ENCODE measurements at regions not wholly inside any gene's neighbourhood (a gene's known extent, or its start where the extent isn't known, plus 50 kb on each side); places are given as distances from the start of the nearest gene placed in this dataset.

DNA sequence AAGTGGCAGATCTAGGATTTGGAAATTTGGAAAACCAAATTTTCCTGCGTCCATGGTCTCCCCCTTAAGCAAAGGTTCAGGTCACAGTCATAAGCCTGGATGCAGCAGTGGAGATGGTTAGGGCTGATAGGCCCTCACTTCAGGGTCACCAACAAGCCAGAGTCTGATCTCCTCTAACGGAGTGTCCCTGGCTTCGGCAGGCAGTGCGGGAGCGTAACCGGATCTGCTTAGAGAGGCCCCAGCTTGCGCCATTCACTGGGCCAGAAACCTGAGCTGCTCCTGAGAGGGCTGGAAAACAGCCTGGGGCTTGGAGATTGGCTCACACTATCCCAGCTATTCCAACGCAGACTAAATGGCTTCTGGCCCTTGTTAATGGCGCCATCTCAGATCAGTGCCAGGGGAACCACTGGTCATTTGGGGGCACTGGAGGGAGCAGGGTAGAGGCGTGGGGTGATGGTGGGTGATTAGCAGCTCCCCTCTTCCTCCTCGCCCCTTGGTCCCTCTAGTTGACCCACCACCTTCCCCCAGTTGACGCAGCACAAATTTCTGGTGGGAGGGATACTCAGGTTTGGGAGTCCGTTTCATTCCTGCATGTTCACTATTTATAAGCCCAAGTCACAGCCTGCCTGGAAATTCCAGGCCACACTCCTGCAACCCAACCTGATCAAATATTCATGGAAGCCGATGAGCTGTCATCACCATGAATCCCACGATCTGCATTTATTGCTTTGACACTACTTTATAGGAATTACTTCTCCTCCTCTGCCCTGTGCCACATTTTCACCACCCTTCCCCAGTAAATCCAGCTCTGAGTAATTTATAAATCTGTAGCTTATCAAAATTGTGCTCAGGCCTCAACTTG lies 134.6 kb upstream of the CPEB4 start (continued):
- TF ChIP-seq, protein P1, sequence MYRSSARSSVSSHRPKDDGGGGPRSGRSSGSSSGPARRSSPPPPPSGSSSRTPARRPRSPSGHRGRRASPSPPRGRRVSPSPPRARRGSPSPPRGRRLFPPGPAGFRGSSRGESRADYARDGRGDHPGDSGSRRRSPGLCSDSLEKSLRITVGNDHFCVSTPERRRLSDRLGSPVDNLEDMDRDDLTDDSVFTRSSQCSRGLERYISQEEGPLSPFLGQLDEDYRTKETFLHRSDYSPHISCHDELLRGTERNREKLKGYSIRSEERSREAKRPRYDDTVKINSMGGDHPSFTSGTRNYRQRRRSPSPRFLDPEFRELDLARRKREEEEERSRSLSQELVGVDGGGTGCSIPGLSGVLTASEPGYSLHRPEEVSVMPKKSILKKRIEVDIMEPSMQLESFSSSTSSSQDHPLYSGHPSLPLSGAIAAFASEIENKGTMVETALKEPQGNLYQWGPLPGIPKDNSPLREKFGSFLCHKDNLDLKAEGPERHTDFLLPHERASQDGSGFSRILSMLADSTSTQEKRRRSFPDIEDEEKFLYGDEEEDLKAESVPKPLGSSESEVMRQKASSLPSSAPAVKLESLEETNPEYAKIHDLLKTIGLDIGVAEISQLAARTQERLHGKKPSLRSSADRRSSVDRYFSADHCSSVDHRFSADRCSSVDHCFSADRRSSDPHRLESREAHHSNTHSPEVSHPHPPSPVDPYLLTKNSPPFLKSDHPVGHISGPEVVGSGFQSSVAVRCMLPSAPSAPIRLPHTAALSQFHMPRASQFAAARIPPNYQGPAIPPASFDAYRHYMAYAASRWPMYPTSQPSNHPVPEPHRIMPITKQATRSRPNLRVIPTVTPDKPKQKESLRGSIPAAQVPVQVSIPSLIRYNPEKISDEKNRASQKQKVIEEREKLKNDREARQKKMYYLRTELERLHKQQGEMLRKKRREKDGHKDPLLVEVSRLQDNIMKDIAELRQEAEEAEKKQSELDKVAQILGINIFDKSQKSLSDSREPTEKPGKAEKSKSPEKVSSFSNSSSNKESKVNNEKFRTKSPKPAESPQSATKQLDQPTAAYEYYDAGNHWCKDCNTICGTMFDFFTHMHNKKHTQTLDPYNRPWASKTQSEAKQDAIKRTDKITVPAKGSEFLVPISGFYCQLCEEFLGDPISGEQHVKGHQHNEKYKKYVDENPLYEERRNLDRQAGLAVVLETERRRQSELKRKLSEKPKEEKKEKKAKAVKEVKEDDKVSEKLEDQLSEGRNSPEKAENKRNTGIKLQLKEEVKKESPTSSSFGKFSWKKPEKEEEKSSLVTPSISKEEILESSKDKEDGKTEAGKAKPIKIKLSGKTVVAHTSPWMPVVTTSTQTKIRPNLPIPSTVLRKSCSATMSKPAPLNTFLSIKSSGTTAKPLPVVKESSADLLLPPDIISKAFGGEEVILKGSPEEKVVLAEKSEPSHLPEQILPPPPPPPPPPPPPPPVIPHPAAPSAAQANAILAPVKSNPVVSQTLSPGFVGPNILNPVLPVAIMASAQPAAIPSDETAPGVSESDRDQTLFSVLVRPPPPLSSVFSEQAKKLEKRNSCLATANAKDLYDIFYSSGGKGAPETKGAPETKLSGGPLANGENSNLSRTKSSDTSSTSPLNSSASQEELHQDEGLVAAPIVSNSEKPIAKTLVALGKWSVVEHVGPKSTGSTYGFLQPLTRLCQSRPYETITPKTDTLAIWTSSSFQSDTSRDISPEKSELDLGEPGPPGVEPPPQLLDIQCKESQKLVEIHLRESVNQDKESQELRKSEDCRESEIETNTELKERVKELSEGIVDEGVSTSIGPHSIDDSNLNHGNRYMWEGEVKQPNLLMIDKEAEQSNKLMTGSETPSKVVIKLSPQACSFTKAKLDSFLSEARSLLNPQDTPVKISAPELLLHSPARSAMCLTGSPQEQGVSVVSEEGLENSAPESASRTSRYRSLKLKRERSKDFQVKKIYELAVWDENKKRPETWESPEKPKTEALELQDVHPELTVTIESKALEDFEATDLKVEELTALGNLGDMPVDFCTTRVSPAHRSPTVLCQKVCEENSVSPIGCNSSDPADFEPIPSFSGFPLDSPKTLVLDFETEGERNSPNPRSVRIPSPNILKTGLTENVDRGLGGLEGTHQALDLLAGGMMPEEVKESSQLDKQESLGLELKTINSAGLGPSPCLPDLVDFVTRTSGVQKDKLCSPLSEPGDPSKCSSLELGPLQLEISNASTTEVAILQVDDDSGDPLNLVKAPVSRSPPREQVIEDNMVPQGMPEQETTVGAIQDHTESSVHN (CRISPR knock-in tag; IDR thresholded peaks at IDR 0.05): no peak
- TF ChIP-seq, protein P2, sequence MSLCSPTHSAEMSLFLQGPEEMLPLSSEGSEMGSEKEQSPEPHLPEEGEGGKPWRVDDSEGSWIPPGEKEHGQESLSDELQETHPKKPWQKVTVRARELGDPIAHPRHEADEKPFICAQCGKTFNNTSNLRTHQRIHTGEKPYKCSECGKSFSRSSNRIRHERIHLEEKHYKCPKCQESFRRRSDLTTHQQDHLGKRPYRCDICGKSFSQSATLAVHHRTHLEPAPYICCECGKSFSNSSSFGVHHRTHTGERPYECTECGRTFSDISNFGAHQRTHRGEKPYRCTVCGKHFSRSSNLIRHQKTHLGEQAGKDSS (CRISPR knock-in tag; IDR thresholded peaks at IDR 0.05; ENCODE audit: borderline replicate concordance, low read depth): no peak
- TF ChIP-seq RCOR2 (CRISPR knock-in tag; IDR thresholded peaks at IDR 0.05): no peak
- 0 out of 2 replicates have a peak, but pooled peaks have one; percentile 32 for TF ChIP-seq HDAC1 (CRISPR knock-in tag; IDR thresholded peaks at IDR 0.05)
- TF ChIP-seq FOXP1 (IDR thresholded peaks at IDR 0.05): no peak
- no peak; the same call in 1 of the 2 replicates for TF ChIP-seq FOXP1 (CRISPR knock-in tag; IDR thresholded peaks at IDR 0.05)
- TF ChIP-seq ZC3H4 (CRISPR knock-in tag; IDR thresholded peaks at IDR 0.05; ENCODE audit: borderline replicate concordance): no peak
- no peak; the same call in 1 of the 2 replicates for TF ChIP-seq ELF3 (CRISPR knock-in tag; IDR thresholded peaks at IDR 0.05)
- no peak for TF ChIP-seq U2AF2 (IDR thresholded peaks at IDR 0.05; ENCODE audit: low read depth, low read length)
- TF ChIP-seq, protein P3, sequence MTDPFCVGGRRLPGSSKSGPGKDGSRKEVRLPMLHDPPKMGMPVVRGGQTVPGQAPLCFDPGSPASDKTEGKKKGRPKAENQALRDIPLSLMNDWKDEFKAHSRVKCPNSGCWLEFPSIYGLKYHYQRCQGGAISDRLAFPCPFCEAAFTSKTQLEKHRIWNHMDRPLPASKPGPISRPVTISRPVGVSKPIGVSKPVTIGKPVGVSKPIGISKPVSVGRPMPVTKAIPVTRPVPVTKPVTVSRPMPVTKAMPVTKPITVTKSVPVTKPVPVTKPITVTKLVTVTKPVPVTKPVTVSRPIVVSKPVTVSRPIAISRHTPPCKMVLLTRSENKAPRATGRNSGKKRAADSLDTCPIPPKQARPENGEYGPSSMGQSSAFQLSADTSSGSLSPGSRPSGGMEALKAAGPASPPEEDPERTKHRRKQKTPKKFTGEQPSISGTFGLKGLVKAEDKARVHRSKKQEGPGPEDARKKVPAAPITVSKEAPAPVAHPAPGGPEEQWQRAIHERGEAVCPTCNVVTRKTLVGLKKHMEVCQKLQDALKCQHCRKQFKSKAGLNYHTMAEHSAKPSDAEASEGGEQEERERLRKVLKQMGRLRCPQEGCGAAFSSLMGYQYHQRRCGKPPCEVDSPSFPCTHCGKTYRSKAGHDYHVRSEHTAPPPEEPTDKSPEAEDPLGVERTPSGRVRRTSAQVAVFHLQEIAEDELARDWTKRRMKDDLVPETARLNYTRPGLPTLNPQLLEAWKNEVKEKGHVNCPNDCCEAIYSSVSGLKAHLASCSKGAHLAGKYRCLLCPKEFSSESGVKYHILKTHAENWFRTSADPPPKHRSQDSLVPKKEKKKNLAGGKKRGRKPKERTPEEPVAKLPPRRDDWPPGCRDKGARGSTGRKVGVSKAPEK (CRISPR knock-in tag; IDR thresholded peaks at IDR 0.05; ENCODE audit: borderline replicate concordance): no peak
- TF ChIP-seq ZNF562 (CRISPR knock-in tag; IDR thresholded peaks at IDR 0.05; ENCODE audit: borderline replicate concordance): no peak
- no peak for TF ChIP-seq KDM5A (IDR thresholded peaks at IDR 0.05; ENCODE audit: borderline replicate concordance, low read length)
- TF ChIP-seq SMAD3 (CRISPR knock-in tag; IDR thresholded peaks at IDR 0.05): peak; percentile 68; the same call in 1 of the 2 replicates
- TF ChIP-seq, protein P4, sequence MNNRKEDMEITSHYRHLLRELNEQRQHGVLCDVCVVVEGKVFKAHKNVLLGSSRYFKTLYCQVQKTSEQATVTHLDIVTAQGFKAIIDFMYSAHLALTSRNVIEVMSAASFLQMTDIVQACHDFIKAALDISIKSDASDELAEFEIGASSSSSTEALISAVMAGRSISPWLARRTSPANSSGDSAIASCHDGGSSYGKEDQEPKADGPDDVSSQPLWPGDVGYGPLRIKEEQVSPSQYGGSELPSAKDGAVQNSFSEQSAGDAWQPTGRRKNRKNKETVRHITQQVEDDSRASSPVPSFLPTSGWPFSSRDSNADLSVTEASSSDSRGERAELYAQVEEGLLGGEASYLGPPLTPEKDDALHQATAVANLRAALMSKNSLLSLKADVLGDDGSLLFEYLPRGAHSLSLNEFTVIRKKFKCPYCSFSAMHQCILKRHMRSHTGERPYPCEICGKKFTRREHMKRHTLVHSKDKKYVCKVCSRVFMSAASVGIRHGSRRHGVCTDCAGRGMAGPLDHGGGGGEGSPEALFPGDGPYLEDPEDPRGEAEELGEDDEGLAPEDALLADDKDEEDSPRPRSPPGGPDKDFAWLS (CRISPR knock-in tag; IDR thresholded peaks at IDR 0.05; ENCODE audit: borderline replicate concordance): no peak

Data from HepG2 (cell line).